ENCODE measurements at regions not wholly inside any gene's neighbourhood (a gene's known extent, or its start where the extent isn't known, plus 50 kb on each side); places are given as distances from the start of the nearest gene placed in this dataset.

DNA sequence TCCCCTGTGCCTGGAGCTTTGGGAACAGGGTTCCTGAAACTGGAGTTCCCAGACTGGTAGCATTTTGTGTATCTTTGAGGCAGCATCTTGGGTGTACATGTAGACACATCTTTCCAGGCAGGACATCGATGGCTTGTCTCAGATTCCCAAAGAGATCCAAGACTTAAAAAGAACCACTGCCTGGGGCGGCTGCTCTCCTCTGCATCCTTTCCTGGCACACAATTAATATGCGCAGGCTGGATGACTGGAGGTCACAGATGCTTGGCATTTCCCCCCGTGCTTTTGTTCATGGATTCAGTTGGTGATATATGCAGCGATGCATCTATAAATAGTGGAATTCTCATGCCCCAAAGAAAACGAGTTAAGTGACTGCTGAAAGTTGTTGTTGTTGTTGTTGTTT is 80.5 kb downstream of the CLDN34 start:
- TF ChIP-seq, protein P1, sequence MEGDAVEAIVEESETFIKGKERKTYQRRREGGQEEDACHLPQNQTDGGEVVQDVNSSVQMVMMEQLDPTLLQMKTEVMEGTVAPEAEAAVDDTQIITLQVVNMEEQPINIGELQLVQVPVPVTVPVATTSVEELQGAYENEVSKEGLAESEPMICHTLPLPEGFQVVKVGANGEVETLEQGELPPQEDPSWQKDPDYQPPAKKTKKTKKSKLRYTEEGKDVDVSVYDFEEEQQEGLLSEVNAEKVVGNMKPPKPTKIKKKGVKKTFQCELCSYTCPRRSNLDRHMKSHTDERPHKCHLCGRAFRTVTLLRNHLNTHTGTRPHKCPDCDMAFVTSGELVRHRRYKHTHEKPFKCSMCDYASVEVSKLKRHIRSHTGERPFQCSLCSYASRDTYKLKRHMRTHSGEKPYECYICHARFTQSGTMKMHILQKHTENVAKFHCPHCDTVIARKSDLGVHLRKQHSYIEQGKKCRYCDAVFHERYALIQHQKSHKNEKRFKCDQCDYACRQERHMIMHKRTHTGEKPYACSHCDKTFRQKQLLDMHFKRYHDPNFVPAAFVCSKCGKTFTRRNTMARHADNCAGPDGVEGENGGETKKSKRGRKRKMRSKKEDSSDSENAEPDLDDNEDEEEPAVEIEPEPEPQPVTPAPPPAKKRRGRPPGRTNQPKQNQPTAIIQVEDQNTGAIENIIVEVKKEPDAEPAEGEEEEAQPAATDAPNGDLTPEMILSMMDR (IDR thresholded peaks at IDR 0.05), result no peak
- TF ChIP-seq ZFX (IDR thresholded peaks at IDR 0.05; ENCODE audit: borderline replicate concordance), result no peak
- no peak overlapping the region for H3K27ac ChIP-seq

DNA sequence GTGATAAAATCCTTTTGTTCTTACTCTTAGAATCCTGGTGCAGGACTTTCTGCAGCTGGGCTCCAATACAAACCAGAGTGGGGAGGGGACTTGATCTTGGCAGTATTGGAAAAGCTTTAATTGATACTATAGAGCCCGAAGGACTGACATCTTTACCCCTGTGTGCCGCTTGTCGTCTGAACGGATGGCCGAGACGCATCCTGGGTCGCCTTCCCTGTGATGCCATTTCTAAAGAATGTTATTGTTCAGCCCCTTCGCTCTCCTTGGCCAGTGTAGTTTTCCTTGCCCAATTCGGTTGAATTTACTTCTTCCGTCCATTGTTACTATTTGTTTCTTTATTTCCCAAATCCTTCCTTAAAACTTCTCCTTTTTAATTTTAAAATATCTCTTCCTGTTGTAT is 80.9 kb downstream of the CLDN34 start:
- TF ChIP-seq, protein P1 (IDR thresholded peaks at IDR 0.05), result no peak
- no peak overlapping the region for H3K27ac ChIP-seq

DNA sequence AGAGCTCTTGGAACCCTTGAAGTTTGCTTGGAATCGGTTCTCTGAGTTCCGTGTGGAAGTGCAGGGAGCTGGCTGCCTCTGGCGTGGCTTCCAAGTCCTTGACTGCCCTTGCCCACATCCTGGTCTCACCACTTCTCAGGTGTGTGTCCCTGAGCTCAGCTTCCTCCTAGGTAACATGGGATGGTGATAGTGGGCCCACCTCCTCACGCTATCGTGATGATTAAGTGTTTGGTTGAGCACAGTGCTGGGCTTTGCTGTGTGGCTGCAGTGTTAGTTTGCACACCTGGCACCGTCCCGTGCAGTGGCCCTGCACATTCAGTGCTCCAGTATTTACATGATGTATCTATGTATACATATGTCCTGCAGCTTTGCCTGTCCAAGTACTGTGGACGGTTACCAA is 81.5 kb downstream of the CLDN34 start:
- TF ChIP-seq, protein P1 (IDR thresholded peaks at IDR 0.05), result no peak
- no peak for TF ChIP-seq ZFX (IDR thresholded peaks at IDR 0.05; ENCODE audit: borderline replicate concordance)

DNA sequence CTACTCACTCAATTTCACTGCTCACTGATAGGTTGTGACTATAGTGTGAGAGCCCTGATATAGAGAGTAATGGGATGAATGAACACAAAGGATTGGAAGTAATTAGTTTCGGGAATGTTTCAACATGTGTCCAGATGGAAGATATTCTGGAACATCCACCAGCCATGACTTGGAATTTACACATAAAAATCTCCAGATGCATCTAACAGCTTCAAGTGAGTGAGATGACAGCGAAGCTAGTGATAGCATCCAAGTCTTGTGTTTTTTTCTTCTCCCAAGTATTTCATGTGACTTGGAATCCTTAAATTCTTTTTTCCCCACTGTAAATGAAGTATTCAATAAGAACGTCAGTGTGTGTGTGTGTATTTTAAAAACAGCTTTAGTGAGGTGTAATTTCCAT is 82.1 kb downstream of the CLDN34 start:
- no peak overlapping the region for H3K27ac ChIP-seq
- TF ChIP-seq, protein P1 (IDR thresholded peaks at IDR 0.05), result no peak

More for the DNA sequence above, 81.5 kb downstream of the CLDN34 start:
- H3K27ac ChIP-seq, result no peak overlapping the region

DNA sequence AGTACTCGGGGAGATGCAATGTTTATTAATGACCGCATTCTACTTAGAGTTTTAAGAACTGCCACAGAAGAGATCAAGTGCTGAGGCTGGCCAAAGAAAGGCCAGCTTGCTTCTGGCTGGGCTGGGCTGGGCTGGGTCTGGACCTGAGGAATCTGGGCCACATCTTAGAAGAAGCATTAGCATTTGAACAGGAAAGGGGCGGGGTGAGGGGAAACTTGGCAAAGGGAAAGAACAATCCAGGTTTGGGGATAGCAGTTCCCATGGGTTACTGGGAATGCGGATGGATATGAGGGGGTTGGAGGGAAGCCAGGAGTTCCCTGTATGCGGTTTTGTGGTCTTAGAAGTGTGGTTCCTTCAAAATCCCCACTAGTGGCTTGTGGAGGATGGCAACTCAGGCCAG is 83.3 kb downstream of the CLDN34 start:
- H3K27ac ChIP-seq, result no peak overlapping the region
- TF ChIP-seq, protein P1 (IDR thresholded peaks at IDR 0.05), result no peak

DNA sequence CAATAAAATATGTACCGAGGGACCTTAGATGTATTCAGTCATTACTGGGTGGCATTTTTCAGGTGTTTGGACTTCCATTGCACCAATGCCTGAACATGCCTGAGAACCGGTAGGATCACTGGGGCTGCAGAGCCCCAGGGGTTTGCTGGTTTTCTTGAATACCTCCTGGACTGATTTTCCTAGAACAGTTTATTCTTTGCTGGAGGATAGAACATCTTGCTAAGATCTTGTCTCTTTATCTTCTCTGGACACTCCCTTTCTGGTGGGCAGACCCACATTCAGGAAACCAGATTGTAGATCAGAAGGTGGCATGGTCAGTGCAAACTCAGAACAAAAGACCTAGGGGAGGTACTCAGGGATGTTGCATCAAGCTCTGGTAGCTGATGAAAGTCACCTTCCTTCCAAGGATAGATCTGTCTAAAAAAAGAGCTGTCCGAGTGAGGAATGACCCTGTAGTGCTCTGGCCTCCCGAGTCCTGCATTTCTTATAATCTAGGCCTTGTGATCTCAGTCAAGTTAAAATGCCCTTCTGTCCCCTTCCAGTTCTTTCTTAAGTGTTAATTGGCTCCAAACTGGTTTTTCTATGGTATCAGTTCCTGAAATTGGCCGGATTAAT is 84.8 kb downstream of the CLDN34 start:
- no peak overlapping the region for H3K27ac ChIP-seq
- TF ChIP-seq ZFX (IDR thresholded peaks at IDR 0.05; ENCODE audit: borderline replicate concordance), result no peak
- TF ChIP-seq, protein P1 (IDR thresholded peaks at IDR 0.05), result no peak

DNA sequence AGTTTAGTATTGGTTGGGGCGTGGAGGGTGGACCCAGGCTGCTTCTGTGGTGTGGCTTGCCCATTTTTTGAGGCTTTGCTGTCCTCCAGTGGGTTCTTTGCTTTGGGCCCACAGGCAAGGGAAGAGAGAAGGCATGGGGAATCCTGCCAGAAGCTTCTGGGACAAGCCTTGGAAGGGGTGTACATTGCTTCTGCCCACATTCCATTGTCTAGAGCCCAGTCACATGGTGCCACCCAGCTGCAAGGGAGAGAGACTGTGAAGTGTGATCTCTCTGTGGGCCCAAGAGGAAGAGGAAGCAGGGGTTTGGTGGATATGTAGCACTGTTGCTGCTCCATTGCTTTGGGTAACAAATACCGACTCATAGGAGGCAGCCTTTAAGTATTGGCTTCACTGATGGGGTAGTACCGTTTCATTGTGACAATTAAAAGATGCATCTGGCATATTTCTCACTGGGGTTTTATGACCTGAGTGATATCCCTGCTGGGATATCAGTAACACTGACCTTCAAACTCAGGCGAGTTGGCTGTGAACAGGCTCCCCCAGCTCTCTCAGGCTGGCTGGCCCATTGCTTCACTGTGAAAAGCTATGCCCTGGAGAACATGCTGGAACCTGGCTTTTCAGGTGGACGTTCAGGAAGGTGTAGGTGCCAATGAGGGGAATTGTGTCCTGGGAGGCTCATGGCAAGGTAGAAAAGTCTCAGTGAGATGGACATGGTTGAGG is 85.9 kb downstream of the CLDN34 start:
- TF ChIP-seq ZFX (IDR thresholded peaks at IDR 0.05; ENCODE audit: borderline replicate concordance), result no peak
- TF ChIP-seq, protein P1 (IDR thresholded peaks at IDR 0.05), result no peak
- no peak overlapping the region for H3K27ac ChIP-seq

Data from 22Rv1 (cell line).